Testis (tissue), 2 donors: ENCODE measurements at regions not wholly inside any gene's neighbourhood (a gene's known extent, or its start where the extent isn't known, plus 50 kb on each side); places are given as distances from the start of the nearest gene placed in this dataset.

Source experiments
- DNase-seq: peaks from one replicate; pipeline ENCODE4 v3.0.0-alpha.2; 2019
- H3K27ac ChIP-seq, 2 donors: fragments of 200-600 bp; sonication (generic); one replicate each; pipeline ENCODE4 v1.5.1; 2019
- H3K27me3 ChIP-seq: fragments of 200-600 bp; sonication (generic); one replicate; pipeline ENCODE4 v1.5.1; 2019
- H3K36me3 ChIP-seq: fragments of 200-600 bp; sonication (generic); one replicate; pipeline ENCODE4 v1.5.1; 2017; ENCODE audit warnings: low read depth; ENCODE audit errors: missing control alignments
- H3K4me1 ChIP-seq: fragments of 200-600 bp; sonication (generic); one replicate; pipeline ENCODE4 v1.5.1; 2019
- H3K4me3 ChIP-seq, 2 donors: fragments of 200-600 bp; sonication (generic); one replicate each; pipeline ENCODE4 v1.5.1; 2017 to 2019
- H3K9me3 ChIP-seq: fragments of 200-600 bp; sonication (generic); one replicate; pipeline ENCODE4 v1.5.1; 2017
- POLR2A ChIP-seq: fragments of 450-650 bp; IDR thresholded peaks from one replicate; pipeline ENCODE4 v1.6.1; 2017; ENCODE audit warnings: antibody characterized with exemption, mild to moderate bottlenecking, moderate library complexity
- WGBS, 2 donors: methylation state at CpG; one replicate each; pipeline ENCODE4 v1.1.5; 2018; 5-methylcytosine and 5-hydroxymethylcytosine counted together
- intact Hi-C: fragments of 100-400 bp; cut with DNase I; formaldehyde crosslinking; loops from one replicate; pipeline ENCODE4 v1.15.1; 2023; ENCODE audit warnings: low total_unique reads
- TF ChIP-seq, protein P1 (sequence below), 3 experiments: fragments of 450-650 bp in 2 of 3; fragments of 200-600 bp in 1 of 3; sonication (generic) in 1 of 3; IDR thresholded peaks; one replicate each; pipeline ENCODE4 v1.5.1; 2016 to 2019; ENCODE audit warnings: antibody characterized with exemption in 3 of 3, mild to moderate bottlenecking in 2 of 3, moderate library complexity in 1 of 3

- no peak for DNase-seq
- Histone ChIP-seq H3K27me3 (no peaks in the 10 kb centered on the region), H3K9me3 (no peaks in the 10 kb centered on the region), H3K27ac (no peak overlapping the region), H3K36me3 (no peaks in the 10 kb centered on the region), H3K4me3 (no peak overlapping the region), H3K4me1 (no peaks in the 10 kb centered on the region)
- WGBS, 2 donors = 93 to 94% methylated on average over 10 of the region's 10 CpGs
- TF ChIP-seq POLR2A = no peak
- TF ChIP-seq, protein P1, sequence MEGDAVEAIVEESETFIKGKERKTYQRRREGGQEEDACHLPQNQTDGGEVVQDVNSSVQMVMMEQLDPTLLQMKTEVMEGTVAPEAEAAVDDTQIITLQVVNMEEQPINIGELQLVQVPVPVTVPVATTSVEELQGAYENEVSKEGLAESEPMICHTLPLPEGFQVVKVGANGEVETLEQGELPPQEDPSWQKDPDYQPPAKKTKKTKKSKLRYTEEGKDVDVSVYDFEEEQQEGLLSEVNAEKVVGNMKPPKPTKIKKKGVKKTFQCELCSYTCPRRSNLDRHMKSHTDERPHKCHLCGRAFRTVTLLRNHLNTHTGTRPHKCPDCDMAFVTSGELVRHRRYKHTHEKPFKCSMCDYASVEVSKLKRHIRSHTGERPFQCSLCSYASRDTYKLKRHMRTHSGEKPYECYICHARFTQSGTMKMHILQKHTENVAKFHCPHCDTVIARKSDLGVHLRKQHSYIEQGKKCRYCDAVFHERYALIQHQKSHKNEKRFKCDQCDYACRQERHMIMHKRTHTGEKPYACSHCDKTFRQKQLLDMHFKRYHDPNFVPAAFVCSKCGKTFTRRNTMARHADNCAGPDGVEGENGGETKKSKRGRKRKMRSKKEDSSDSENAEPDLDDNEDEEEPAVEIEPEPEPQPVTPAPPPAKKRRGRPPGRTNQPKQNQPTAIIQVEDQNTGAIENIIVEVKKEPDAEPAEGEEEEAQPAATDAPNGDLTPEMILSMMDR (IDR thresholded peaks at IDR 0.05) = no peak
- intact Hi-C loops = no loop called here
Observed at GRCh38 chr7:156128496-156128895, 316.2 kb upstream of the SHH start.

DNA sequence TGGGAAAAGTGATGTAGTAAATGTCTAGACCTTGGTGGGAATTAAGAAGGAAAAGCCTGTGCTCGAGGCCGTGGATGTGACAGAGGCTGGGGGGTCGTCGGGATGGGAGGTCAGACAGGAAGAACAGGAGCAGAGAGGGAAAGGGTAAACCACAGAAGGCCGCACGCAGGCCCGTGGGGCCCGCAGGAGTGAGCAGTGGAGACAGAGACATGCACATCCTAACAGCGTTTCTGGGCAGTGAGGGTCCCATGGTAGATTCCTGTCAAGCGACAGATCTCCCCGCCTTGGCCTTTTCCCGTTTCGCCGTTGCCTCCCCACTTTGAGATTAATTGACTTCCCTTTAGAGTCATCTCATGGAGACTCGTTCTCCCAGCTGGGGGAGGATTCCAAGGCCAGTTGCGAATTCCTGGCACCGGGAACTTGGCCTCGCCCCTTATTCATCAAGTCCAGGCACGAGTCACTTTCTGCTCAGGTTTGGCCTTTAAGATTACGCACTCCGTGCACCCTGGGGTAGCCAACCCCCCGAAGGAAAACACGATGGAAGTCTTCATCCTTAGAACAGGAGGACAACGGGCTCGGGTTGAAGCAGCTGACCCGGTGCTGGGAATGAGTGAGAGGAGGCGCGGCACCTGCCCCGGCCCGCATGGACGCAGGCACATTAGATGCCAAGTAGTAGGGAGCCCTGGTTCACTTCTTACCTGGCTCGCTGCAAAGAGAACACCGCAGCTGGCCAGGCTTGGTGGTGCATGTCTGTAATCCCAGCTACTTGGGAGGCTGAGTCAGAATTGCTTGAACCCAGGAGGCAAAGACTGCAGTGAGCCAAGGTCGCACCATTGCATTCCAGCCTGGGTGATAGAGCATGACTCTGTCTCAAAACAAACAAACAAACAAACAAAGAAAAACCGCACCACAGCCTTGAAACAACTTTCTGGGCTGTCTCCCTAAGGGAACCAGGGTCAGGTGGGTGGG is 315.2 kb upstream of the SHH start:
- 67 to 74% methylated on average over 28 to 35 of the region's 35 CpGs for WGBS, 2 donors
- no peak for DNase-seq
- intact Hi-C loops = no loop called here
- Histone ChIP-seq H3K27me3 (no peaks in the 10 kb centered on the region), H3K36me3 (no peaks in the 10 kb centered on the region), H3K4me3 (no peak overlapping the region), H3K27ac (no peak overlapping the region), H3K4me1 (no peaks in the 10 kb centered on the region), H3K9me3 (no peaks in the 10 kb centered on the region)
- no peak for TF ChIP-seq POLR2A
- TF ChIP-seq, protein P1 (IDR thresholded peaks at IDR 0.05) = no peak

DNA sequence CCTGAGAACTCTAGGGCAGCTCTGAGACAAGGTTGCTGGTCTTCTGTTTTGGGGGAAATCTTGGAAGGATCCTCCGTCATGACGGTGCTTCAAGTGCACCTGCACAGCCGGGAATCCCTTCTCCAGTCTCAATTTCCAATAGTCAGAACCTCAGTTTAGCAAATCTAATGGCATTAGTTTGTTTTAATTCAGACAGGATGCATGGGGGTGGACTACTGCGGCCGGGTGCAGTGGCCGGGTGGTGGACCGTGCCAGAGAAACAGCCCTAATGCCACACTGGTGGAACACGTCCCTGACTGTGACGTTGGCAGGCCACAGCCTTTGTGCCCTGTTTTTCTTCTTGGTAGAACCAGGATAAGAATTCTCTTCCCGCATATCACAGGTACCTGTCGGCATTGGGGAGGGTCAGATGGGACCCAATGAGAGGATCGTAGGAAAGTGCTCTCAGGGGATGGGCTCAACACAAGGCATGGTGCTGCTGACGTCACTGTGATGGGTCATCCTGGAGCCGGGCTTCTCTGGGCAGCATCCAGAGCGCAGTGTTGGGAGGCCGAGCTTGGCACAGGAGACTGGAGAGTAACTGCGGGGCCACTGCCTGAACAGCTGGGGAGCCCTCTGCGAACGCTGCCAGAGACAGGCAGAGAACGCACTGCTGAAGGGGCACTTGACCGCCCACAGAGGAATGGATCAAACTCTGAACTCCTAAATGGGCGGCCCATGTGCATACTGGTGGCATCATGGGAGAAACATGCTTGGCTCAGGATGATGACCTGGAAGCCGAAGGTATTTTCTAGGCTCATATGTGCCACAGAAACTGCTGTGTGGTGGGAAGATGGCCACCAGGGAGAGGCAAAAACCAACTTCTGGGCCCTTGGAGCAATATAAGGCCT is 313.8 kb upstream of the SHH start:
- WGBS, 2 donors = 94 to 95% methylated on average over 19 to 23 of the region's 23 CpGs
- intact Hi-C loops = no loop called here

GRCh38 chr7:156124356-156124755 is 312.1 kb upstream of the SHH start:
- WGBS, 2 donors = 86 to 91% methylated on average over 16 to 17 of the region's 18 CpGs
- TF ChIP-seq, protein P1 (IDR thresholded peaks at IDR 0.05) = no peak
- no peak for TF ChIP-seq POLR2A
- H3K9me3 ChIP-seq = no peaks in the 10 kb centered on the region
- no peaks in the 10 kb centered on the region for H3K4me1 ChIP-seq
- H3K27me3 ChIP-seq = no peaks in the 10 kb centered on the region
- no peak for DNase-seq
- H3K27ac ChIP-seq = no peak overlapping the region
- H3K36me3 ChIP-seq = no peaks in the 10 kb centered on the region
- intact Hi-C loops = no loop called here
- no peak overlapping the region for H3K4me3 ChIP-seq

More for the DNA sequence above, 313.8 kb upstream of the SHH start:
- Histone ChIP-seq H3K4me3 (no peak overlapping the region), H3K27ac (no peak overlapping the region), H3K4me1 (no peaks in the 10 kb centered on the region), H3K9me3 (no peaks in the 10 kb centered on the region), H3K36me3 (no peaks in the 10 kb centered on the region), H3K27me3 (no peaks in the 10 kb centered on the region)
- no peak for DNase-seq
- no peak for TF ChIP-seq POLR2A
- TF ChIP-seq, protein P1 (IDR thresholded peaks at IDR 0.05) = no peak
